OCI-LY1 (cell line): ENCODE measurements at regions not wholly inside any gene's neighbourhood (a gene's known extent, or its start where the extent isn't known, plus 50 kb on each side); places are given as distances from the start of the nearest gene placed in this dataset.

Experiments used
- CTCF ChIP-seq: fragments of 200-600 bp; sonication (generic), shearing (Covaris generic); IDR thresholded peaks from 2 replicates; pipeline ENCODE4 v1.5.1; 2017; ENCODE audit warnings: mild to moderate bottlenecking, antibody characterized with exemption, low read length, moderate library complexity, mixed read lengths
- EZH2 ChIP-seq: fragments of 200-600 bp; sonication (generic), shearing (Covaris generic); IDR thresholded peaks from 2 replicates; pipeline ENCODE4 v1.8.0; 2017; ENCODE audit warnings: borderline replicate concordance, mixed run types, mild to moderate bottlenecking, antibody characterized with exemption, low read length, moderate library complexity, mixed read lengths

GRCh38 chr17:69961501-69962145 is 113.4 kb upstream of the KCNJ16 start:
- TF ChIP-seq CTCF, result no peak
- TF ChIP-seq EZH2, result no peak
